ENCODE measurements at regions not wholly inside any gene's neighbourhood (a gene's known extent, or its start where the extent isn't known, plus 50 kb on each side); places are given as distances from the start of the nearest gene placed in this dataset.

GRCh38 chr12:89965993-89966392, 257.4 kb upstream of the ATP2B1 start:
- DNase-seq (no peak), ATAC-seq (no peak)
- Histone ChIP-seq H3K36me3 (replicated peaks in 1 of 2; ENCODE audit: insufficient read depth in 1 of 2, low read depth in 2 of 2) (no peaks in the 10 kb centered on the region), H3K4me3 (no peak overlapping the region), H3K27me3 (no peaks in the 10 kb centered on the region), H3K9me3 (no peaks in the 10 kb centered on the region), H3K4me1 (no peaks in the 10 kb centered on the region), H3K27ac (no peak overlapping the region)
- 65 to 69% methylated on average over 2 of the region's 2 CpGs for WGBS, 2 donors
- intact Hi-C loops (cut with DNase I): no loop called here
- TF ChIP-seq, protein P1, sequence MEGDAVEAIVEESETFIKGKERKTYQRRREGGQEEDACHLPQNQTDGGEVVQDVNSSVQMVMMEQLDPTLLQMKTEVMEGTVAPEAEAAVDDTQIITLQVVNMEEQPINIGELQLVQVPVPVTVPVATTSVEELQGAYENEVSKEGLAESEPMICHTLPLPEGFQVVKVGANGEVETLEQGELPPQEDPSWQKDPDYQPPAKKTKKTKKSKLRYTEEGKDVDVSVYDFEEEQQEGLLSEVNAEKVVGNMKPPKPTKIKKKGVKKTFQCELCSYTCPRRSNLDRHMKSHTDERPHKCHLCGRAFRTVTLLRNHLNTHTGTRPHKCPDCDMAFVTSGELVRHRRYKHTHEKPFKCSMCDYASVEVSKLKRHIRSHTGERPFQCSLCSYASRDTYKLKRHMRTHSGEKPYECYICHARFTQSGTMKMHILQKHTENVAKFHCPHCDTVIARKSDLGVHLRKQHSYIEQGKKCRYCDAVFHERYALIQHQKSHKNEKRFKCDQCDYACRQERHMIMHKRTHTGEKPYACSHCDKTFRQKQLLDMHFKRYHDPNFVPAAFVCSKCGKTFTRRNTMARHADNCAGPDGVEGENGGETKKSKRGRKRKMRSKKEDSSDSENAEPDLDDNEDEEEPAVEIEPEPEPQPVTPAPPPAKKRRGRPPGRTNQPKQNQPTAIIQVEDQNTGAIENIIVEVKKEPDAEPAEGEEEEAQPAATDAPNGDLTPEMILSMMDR (IDR thresholded peaks at IDR 0.05): no peak
- no peak for TF ChIP-seq POLR2A (IDR thresholded peaks at IDR 0.05)

DNA sequence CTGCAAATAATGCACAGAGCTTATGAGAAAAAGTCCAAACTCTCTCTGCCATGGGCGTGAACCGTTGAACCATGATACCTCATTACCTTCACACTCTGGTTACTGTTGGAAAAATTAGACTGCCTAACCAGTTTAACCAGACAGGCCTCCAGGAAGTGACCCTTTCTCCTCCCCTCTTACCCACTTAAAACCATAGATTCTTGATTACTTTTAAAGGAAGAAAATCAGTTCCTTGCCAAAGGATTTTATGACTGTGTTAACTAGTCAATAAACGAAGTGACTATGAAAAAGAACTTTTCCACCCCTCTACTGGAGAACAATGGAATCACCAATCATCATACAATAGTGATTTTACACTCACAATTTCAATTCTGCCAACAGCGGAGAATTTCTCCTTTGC, 254.0 kb upstream of the ATP2B1 start:
- H3K27me3 ChIP-seq: no peaks in the 10 kb centered on the region
- H3K27ac ChIP-seq: no peak overlapping the region
- no peaks in the 10 kb centered on the region for H3K4me1 ChIP-seq
- no peak for ATAC-seq
- no peaks in the 10 kb centered on the region for H3K36me3 ChIP-seq (replicated peaks in 1 of 2; ENCODE audit: insufficient read depth in 1 of 2, low read depth in 2 of 2)
- TF ChIP-seq POLR2A (IDR thresholded peaks at IDR 0.05): no peak
- TF ChIP-seq, protein P1 (IDR thresholded peaks at IDR 0.05): peak in 1 of 7 experiments; percentile 9
- H3K9me3 ChIP-seq: no peaks in the 10 kb centered on the region
- WGBS, 2 donors: 64 to 71% methylated on average over 4 of the region's 4 CpGs
- intact Hi-C loops (cut with DNase I): no loop called here
- H3K4me3 ChIP-seq: no peak overlapping the region
- DNase-seq: no peak

GRCh38 chr12:89960607-89961394, 252.2 kb upstream of the ATP2B1 start:
- Histone ChIP-seq H3K4me1 (no peaks in the 10 kb centered on the region), H3K36me3 (replicated peaks in 1 of 2; ENCODE audit: insufficient read depth in 1 of 2, low read depth in 2 of 2) (no peaks in the 10 kb centered on the region), H3K4me3 (no peak overlapping the region), H3K27ac (no peak overlapping the region), H3K9me3 (no peaks in the 10 kb centered on the region), H3K27me3 (no peaks in the 10 kb centered on the region)
- TF ChIP-seq, protein P1 (IDR thresholded peaks at IDR 0.05): no peak
- no peak for TF ChIP-seq POLR2A (IDR thresholded peaks at IDR 0.05)
- 38 to 40% methylated on average over 2 of the region's 2 CpGs for WGBS, 2 donors
- intact Hi-C loops (cut with DNase I): no loop called here
- no peak for ATAC-seq
- no peak for DNase-seq

DNA sequence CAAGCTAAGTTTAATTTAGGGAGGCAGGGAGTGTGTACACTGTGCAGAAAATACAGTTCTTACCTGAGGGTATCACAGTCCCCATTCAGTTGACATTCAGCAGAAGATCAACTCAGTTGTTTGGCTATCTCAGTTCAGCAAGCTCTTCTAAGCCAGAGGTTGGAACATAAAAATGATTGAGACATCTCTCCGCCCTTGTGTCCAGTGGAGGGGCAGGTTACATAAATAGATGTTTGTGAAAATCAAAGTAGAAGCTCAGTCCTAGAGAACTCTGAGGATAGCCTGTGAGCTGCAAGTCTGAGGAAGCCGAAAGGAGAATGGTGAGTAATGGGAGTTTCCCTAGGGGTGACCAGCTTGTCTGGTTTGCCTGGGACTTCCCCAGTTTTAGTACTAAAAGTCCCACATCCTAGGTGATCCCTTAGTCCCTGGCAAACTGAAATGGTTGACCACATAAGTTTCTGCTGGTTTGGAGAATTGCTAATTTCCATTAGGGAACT, 251.4 kb upstream of the ATP2B1 start:
- DNase-seq: no peak
- Histone ChIP-seq H3K4me3 (no peak overlapping the region), H3K36me3 (replicated peaks in 1 of 2; ENCODE audit: insufficient read depth in 1 of 2, low read depth in 2 of 2) (no peaks in the 10 kb centered on the region), H3K27ac (no peak overlapping the region), H3K4me1 (no peaks in the 10 kb centered on the region), H3K9me3 (no peaks in the 10 kb centered on the region), H3K27me3 (no peaks in the 10 kb centered on the region)
- ATAC-seq: no peak
- TF ChIP-seq POLR2A (IDR thresholded peaks at IDR 0.05): no peak
- TF ChIP-seq, protein P1 (IDR thresholded peaks at IDR 0.05): no peak
- 58 to 66% methylated on average over 2 of the region's 2 CpGs for WGBS, 2 donors
- intact Hi-C loops (cut with DNase I): no loop called here

DNA sequence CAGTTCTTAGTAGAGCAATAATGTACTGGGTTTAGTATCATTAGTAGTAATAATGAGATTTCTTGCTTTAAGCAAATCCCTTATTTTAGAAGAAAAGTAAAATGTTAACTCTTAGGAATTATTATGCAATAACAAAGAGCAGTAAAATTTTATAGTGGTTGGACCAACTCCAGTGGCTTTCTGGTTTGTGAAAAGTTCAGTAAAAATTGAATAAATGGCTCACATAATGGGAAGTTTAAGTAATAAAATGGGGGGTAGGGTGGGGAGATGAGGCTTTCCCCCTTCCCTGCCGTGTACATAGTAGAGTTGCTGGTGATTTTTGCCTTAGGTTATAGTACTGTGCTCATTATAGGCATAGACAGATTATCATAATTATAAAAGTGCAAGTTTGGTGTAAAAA, 250.5 kb upstream of the ATP2B1 start:
- no peaks in the 10 kb centered on the region for H3K4me1 ChIP-seq
- WGBS, 2 donors: 41 to 46% methylated on average over 1 of the region's 1 CpG
- intact Hi-C loops (cut with DNase I): no loop called here

More for the DNA sequence above, 250.5 kb upstream of the ATP2B1 start:
- DNase-seq (no peak), ATAC-seq (no peak)
- Histone ChIP-seq H3K27me3 (no peaks in the 10 kb centered on the region), H3K4me3 (no peak overlapping the region), H3K9me3 (no peaks in the 10 kb centered on the region), H3K27ac (no peak overlapping the region), H3K36me3 (replicated peaks in 1 of 2; ENCODE audit: insufficient read depth in 1 of 2, low read depth in 2 of 2) (no peaks in the 10 kb centered on the region)
- TF ChIP-seq POLR2A (IDR thresholded peaks at IDR 0.05): no peak
- TF ChIP-seq, protein P1 (IDR thresholded peaks at IDR 0.05): no peak
